WTC11 (cell line): ENCODE measurements at regions not wholly inside any gene's neighbourhood (a gene's known extent, or its start where the extent isn't known, plus 50 kb on each side); places are given as distances from the start of the nearest gene placed in this dataset.

Source experiments
- ATAC-seq: fragments of 200-7000 bp; cut with Tn5 transposase; 2 replicates; pipeline ENCODE4 v1.10.0; 2021; ENCODE audit warnings: mild to moderate bottlenecking, moderate library complexity
- CTCF ChIA-PET: fragments of 300-600 bp; sonication (Branson Sonifier 250); formaldehyde crosslinking; loops from one replicate; lab custom pipeline; 2021; ENCODE audit warnings: antibody characterized with exemption; lab: Charles Lee
- POLR2A ChIA-PET: fragments of 350-600 bp; sonication (Branson Sonifier 250); formaldehyde crosslinking; loops from one replicate; lab custom pipeline; 2021; ENCODE audit warnings: antibody characterized with exemption; lab: Charles Lee
- DNase-seq: peaks from one replicate; pipeline ENCODE4 v3.0.0; 2021; ENCODE audit warnings: low spot score
- H3K27ac Mint-ChIP-seq: 2 replicates; pipeline ENCODE4 v1.8.0; 2021; ENCODE audit warnings: mixed read lengths
- H3K27me3 Mint-ChIP-seq: 2 replicates; pipeline ENCODE4 v1.8.0; 2021; ENCODE audit warnings: low read depth, mild to moderate bottlenecking, moderate library complexity, mixed read lengths
- H3K36me3 Mint-ChIP-seq: 2 replicates; pipeline ENCODE4 v1.8.0; 2021; ENCODE audit warnings: mixed read lengths
- H3K4me1 Mint-ChIP-seq: 2 replicates; pipeline ENCODE4 v1.8.0; 2022; ENCODE audit warnings: mixed read lengths
- H3K4me3 Mint-ChIP-seq: 2 replicates; pipeline ENCODE4 v1.8.0; 2021; ENCODE audit warnings: mild to moderate bottlenecking, moderate library complexity, mixed read lengths
- H3K9me3 Mint-ChIP-seq: 2 replicates; pipeline ENCODE4 v1.8.0; 2021; ENCODE audit warnings: mixed read lengths
- ATF6 ChIP-seq: sonication (generic); formaldehyde crosslinking; IDR thresholded peaks from 2 replicates; pipeline ENCODE4 v1.8.1; 2023; ENCODE audit warnings: mild to moderate bottlenecking, missing genetic modification reagents
- CDX4 ChIP-seq: fragments of 250-450 bp; sonication (Bioruptor Pico); IDR thresholded peaks from 2 replicates; pipeline ENCODE4 v1.9.0; 2021; ENCODE audit warnings: moderate library complexity, mild to moderate bottlenecking, inconsistent platforms, borderline replicate concordance
- E2F1 ChIP-seq: sonication (generic); formaldehyde crosslinking; IDR thresholded peaks from 2 replicates; pipeline ENCODE4 v1.8.0; 2022; ENCODE audit warnings: mild to moderate bottlenecking, missing genetic modification reagents
- GABPB1 ChIP-seq: sonication (generic); formaldehyde crosslinking; IDR thresholded peaks from 2 replicates; pipeline ENCODE4 v1.8.1; 2023; ENCODE audit warnings: mild to moderate bottlenecking, missing genetic modification reagents
- JUN ChIP-seq: sonication (generic); formaldehyde crosslinking; IDR thresholded peaks from 2 replicates; pipeline ENCODE4 v1.8.0; 2023; ENCODE audit warnings: mild to moderate bottlenecking, missing genetic modification reagents
- MYBL2 ChIP-seq: sonication (generic); formaldehyde crosslinking; IDR thresholded peaks from 2 replicates; pipeline ENCODE4 v1.8.1; 2023; ENCODE audit warnings: mild to moderate bottlenecking, moderate library complexity, missing genetic modification reagents
- OVOL2 ChIP-seq: fragments of 250-450 bp; sonication (Bioruptor Pico); IDR thresholded peaks from 2 replicates; pipeline ENCODE4 v1.9.0; 2021; ENCODE audit warnings: mild to moderate bottlenecking, borderline replicate concordance
- PRRX2 ChIP-seq: fragments of 250-450 bp; sonication (Bioruptor Pico); IDR thresholded peaks from 2 replicates; pipeline ENCODE4 v1.8.0; 2021; ENCODE audit warnings: mild to moderate bottlenecking
- SOX15 ChIP-seq: fragments of 250-450 bp; sonication (Bioruptor Pico); IDR thresholded peaks from 2 replicates; pipeline ENCODE4 v1.9.0; 2021; ENCODE audit warnings: mild to moderate bottlenecking
- ZBTB43 ChIP-seq: sonication (generic); formaldehyde crosslinking; IDR thresholded peaks from 2 replicates; pipeline ENCODE4 v1.8.1; 2023; ENCODE audit warnings: mild to moderate bottlenecking, missing genetic modification reagents
- ZNF232 ChIP-seq: sonication (generic); formaldehyde crosslinking; IDR thresholded peaks from 2 replicates; pipeline ENCODE4 v1.8.0; 2022; ENCODE audit warnings: mild to moderate bottlenecking, missing genetic modification reagents
- ZNF532 ChIP-seq: fragments of 250-450 bp; sonication (Bioruptor Pico); IDR thresholded peaks from 2 replicates; pipeline ENCODE4 v1.9.0; 2021; ENCODE audit warnings: mild to moderate bottlenecking, borderline replicate concordance
- TF ChIP-seq, protein P1 (sequence below): sonication (generic); formaldehyde crosslinking; IDR thresholded peaks from 2 replicates; pipeline ENCODE4 v1.8.1; 2023; ENCODE audit warnings: mild to moderate bottlenecking, moderate library complexity, missing genetic modification reagents
- TF ChIP-seq, protein P2 (sequence below): sonication (generic); formaldehyde crosslinking; IDR thresholded peaks from 2 replicates; pipeline ENCODE4 v1.8.0; 2023; ENCODE audit warnings: mild to moderate bottlenecking, missing genetic modification reagents
- TF ChIP-seq, protein P3 (sequence below): sonication (generic); formaldehyde crosslinking; IDR thresholded peaks from 2 replicates; pipeline ENCODE4 v1.8.1; 2022; ENCODE audit warnings: missing genetic modification reagents, borderline replicate concordance

- Mint-ChIP-seq H3K27me3 (no peaks in the 10 kb centered on the region), H3K4me1 (no peaks in the 10 kb centered on the region), H3K4me3 (no peak overlapping the region)
- no peak for ATAC-seq
- ChIA-PET CTCF (no interaction called here), POLR2A (no interaction called here)
- no peak for TF ChIP-seq ZBTB43 (CRISPR knock-in tag)
- TF ChIP-seq, protein P1, sequence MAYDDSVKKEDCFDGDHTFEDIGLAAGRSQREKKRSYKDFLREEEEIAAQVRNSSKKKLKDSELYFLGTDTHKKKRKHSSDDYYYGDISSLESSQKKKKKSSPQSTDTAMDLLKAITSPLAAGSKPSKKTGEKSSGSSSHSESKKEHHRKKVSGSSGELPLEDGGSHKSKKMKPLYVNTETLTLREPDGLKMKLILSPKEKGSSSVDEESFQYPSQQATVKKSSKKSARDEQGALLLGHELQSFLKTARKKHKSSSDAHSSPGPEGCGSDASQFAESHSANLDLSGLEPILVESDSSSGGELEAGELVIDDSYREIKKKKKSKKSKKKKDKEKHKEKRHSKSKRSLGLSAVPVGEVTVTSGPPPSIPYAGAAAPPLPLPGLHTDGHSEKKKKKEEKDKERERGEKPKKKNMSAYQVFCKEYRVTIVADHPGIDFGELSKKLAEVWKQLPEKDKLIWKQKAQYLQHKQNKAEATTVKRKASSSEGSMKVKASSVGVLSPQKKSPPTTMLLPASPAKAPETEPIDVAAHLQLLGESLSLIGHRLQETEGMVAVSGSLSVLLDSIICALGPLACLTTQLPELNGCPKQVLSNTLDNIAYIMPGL (CRISPR knock-in tag), result no peak
- TF ChIP-seq CDX4 (CRISPR knock-in tag), result no peak
- TF ChIP-seq, protein P2, sequence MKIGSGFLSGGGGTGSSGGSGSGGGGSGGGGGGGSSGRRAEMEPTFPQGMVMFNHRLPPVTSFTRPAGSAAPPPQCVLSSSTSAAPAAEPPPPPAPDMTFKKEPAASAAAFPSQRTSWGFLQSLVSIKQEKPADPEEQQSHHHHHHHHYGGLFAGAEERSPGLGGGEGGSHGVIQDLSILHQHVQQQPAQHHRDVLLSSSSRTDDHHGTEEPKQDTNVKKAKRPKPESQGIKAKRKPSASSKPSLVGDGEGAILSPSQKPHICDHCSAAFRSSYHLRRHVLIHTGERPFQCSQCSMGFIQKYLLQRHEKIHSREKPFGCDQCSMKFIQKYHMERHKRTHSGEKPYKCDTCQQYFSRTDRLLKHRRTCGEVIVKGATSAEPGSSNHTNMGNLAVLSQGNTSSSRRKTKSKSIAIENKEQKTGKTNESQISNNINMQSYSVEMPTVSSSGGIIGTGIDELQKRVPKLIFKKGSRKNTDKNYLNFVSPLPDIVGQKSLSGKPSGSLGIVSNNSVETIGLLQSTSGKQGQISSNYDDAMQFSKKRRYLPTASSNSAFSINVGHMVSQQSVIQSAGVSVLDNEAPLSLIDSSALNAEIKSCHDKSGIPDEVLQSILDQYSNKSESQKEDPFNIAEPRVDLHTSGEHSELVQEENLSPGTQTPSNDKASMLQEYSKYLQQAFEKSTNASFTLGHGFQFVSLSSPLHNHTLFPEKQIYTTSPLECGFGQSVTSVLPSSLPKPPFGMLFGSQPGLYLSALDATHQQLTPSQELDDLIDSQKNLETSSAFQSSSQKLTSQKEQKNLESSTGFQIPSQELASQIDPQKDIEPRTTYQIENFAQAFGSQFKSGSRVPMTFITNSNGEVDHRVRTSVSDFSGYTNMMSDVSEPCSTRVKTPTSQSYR, result no peak
- TF ChIP-seq E2F1 (CRISPR knock-in tag), result no peak
- no peak for TF ChIP-seq MYBL2 (CRISPR knock-in tag)
- TF ChIP-seq, all 79 proteins: peak for 0
- Mint-ChIP-seq H3K27ac (no peak overlapping the region), H3K36me3 (no peaks in the 10 kb centered on the region), H3K9me3 (no peaks in the 10 kb centered on the region)
- no peak for DNase-seq
Measured at GRCh38 chrX:106284431-106285025, 116.4 kb downstream of the PWWP3B start.

- DNase-seq, result no peak
- no peak for ATAC-seq
- no peak overlapping the region for H3K4me3 Mint-ChIP-seq
- ChIA-PET POLR2A (no interaction called here), CTCF (no interaction called here)
- no peak overlapping the region for H3K27ac Mint-ChIP-seq
- no peaks in the 10 kb centered on the region for H3K9me3 Mint-ChIP-seq
- H3K36me3 Mint-ChIP-seq, result no peaks in the 10 kb centered on the region
- H3K27me3 Mint-ChIP-seq, result no peaks in the 10 kb centered on the region
- H3K4me1 Mint-ChIP-seq, result no peaks in the 10 kb centered on the region
- TF ChIP-seq, protein P3, sequence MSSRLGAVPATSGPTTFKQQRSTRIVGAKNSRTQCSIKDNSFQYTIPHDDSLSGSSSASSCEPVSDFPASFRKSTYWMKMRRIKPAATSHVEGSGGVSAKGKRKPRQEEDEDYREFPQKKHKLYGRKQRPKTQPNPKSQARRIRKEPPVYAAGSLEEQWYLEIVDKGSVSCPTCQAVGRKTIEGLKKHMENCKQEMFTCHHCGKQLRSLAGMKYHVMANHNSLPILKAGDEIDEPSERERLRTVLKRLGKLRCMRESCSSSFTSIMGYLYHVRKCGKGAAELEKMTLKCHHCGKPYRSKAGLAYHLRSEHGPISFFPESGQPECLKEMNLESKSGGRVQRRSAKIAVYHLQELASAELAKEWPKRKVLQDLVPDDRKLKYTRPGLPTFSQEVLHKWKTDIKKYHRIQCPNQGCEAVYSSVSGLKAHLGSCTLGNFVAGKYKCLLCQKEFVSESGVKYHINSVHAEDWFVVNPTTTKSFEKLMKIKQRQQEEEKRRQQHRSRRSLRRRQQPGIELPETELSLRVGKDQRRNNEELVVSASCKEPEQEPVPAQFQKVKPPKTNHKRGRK (CRISPR knock-in tag), result no peak
- TF ChIP-seq SOX15 (CRISPR knock-in tag) (no peak), PRRX2 (CRISPR knock-in tag) (no peak), OVOL2 (no peak), JUN (no peak), ZNF232 (CRISPR knock-in tag) (no peak), ZNF532 (CRISPR knock-in tag) (no peak), GABPB1 (CRISPR knock-in tag) (no peak), ATF6 (CRISPR knock-in tag) (no peak)
Measured at GRCh38 chrX:106286053-106286650, 118.0 kb downstream of the PWWP3B start.
